ENCODE measurements at regions not wholly inside any gene's neighbourhood (a gene's known extent, or its start where the extent isn't known, plus 50 kb on each side); places are given as distances from the start of the nearest gene placed in this dataset.

DNA sequence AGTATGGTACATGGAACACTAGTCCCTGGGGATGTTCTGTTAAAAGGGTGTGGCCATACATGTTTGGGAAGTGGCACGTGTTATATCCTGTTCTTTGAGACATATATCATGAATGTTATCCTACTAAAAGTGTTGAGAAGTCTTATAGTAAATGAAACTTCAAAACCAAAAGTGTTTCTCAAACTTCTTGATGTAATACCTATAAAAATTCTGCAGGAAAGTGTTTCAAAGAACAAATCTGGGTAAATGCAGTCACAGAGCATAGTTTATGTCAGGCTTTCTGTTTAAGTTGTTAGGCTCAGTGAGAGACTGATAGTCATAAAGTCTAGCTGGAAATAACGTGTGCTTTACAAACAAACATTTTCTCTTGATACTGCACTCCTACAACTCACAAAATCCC is 273.7 kb downstream of the KIF20B start:
- no peaks in the 10 kb centered on the region for H3K79me2 ChIP-seq (ENCODE audit: control insufficient read depth, insufficient read depth, low read length)
- WGBS (ENCODE audit: insufficient coverage) = no CpG with 5 or more reads among the region's 2 CpGs
- Mint-ChIP-seq H3K27ac (no peak overlapping the region), H3K9me3 (ENCODE audit: insufficient read depth) (no peaks in the 10 kb centered on the region), H3K27me3 (no peaks in the 10 kb centered on the region), H3K4me3 (no peak overlapping the region), H3K4me1 (peaks cover 6% of the 10 kb centered on the region)
- no peak overlapping the region for H2AFZ ChIP-seq (ENCODE audit: insufficient read depth, low read depth, low read length, poor library complexity, severe bottlenecking)
- no peak overlapping the region for H3K4me3 ChIP-seq (ENCODE audit: control extremely low read depth in 1 of 5, extremely low read depth in 1 of 5, insufficient read depth in 1 of 5, low read depth in 2 of 5, low read length in 4 of 5)
- POLR2A ChIA-PET = no interaction called here
- peaks cover 0 to 3% (median 0%) of the 10 kb centered on the region in 3 donors for H3K9me3 ChIP-seq (ENCODE audit: control extremely low read depth in 1 of 3, control insufficient read depth in 2 of 3, insufficient read depth in 1 of 3, low read length in 2 of 3)
- peaks cover 0 to 11% of the 10 kb centered on the region in 2 donors for H3K4me1 ChIP-seq (ENCODE audit: control insufficient read depth in 2 of 2, insufficient read depth in 2 of 2, low read length in 2 of 2)
- no peak overlapping the region for H3K4me2 ChIP-seq (replicated peaks; ENCODE audit: low read depth, low read length, poor library complexity, severe bottlenecking)
- no peaks in the 10 kb centered on the region for H3K27me3 ChIP-seq (replicated peaks in 1 of 4; ENCODE audit: control extremely low read depth in 1 of 4, control insufficient read depth in 3 of 4, insufficient read depth in 4 of 4, low read length in 3 of 4)
- H3K36me3 ChIP-seq (replicated peaks in 1 of 2; ENCODE audit: control extremely low read depth in 1 of 2, control insufficient read depth in 1 of 2, extremely low read depth in 1 of 2, insufficient read depth in 2 of 2, low read length in 1 of 2) = no peaks in the 10 kb centered on the region
- no peak for ATAC-seq (ENCODE audit: low read depth)
- no peak overlapping the region for H3K27ac ChIP-seq (ENCODE audit: low read length in 2 of 2)
- TF ChIP-seq, protein P1, sequence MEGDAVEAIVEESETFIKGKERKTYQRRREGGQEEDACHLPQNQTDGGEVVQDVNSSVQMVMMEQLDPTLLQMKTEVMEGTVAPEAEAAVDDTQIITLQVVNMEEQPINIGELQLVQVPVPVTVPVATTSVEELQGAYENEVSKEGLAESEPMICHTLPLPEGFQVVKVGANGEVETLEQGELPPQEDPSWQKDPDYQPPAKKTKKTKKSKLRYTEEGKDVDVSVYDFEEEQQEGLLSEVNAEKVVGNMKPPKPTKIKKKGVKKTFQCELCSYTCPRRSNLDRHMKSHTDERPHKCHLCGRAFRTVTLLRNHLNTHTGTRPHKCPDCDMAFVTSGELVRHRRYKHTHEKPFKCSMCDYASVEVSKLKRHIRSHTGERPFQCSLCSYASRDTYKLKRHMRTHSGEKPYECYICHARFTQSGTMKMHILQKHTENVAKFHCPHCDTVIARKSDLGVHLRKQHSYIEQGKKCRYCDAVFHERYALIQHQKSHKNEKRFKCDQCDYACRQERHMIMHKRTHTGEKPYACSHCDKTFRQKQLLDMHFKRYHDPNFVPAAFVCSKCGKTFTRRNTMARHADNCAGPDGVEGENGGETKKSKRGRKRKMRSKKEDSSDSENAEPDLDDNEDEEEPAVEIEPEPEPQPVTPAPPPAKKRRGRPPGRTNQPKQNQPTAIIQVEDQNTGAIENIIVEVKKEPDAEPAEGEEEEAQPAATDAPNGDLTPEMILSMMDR (IDR thresholded peaks at IDR 0.05) = no peak
- no peak for TF ChIP-seq EZH2 (IDR thresholded peaks at IDR 0.05; ENCODE audit: borderline replicate concordance, insufficient read depth, low read depth, low read length, poor library complexity, severe bottlenecking)
- H4K20me1 ChIP-seq (ENCODE audit: control insufficient read depth, insufficient read depth, low read length, poor library complexity, severe bottlenecking) = no peaks in the 10 kb centered on the region
- CTCF ChIA-PET = no interaction called here
- intact Hi-C loops (cut with micrococcal nuclease) = no loop called here
- H3K9ac ChIP-seq (ENCODE audit: low read length) = no peak overlapping the region
- no peak for DNase-seq

DNA sequence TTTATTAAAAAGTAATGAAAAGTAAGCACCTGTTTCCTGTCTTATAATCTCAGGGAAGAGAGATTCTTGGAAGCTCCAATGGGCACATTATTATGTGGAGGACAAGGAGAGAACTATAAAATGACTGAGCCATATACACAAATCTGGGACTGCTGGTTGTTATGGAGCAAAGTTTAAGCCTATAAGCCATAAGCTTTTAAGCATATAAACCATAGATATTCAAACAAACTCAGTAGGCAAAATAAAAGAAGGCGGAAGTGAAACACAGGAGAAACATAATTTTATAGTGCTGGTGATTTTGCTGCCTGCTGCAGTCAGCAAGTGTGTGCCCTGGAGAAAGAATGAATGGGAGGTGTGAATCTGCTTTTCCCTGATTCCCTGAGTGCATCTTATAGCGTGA is 274.4 kb downstream of the KIF20B start:
- H3K4me3 ChIP-seq (ENCODE audit: control extremely low read depth in 1 of 5, extremely low read depth in 1 of 5, insufficient read depth in 1 of 5, low read depth in 2 of 5, low read length in 4 of 5) = no peak overlapping the region
- Mint-ChIP-seq H3K4me1 (peaks cover 6% of the 10 kb centered on the region), H3K27me3 (no peaks in the 10 kb centered on the region), H3K9me3 (ENCODE audit: insufficient read depth) (no peaks in the 10 kb centered on the region), H3K27ac (no peak overlapping the region), H3K4me3 (no peak overlapping the region)
- H3K4me2 ChIP-seq (replicated peaks; ENCODE audit: low read depth, low read length, poor library complexity, severe bottlenecking) = no peak overlapping the region
- no peak for TF ChIP-seq EZH2 (IDR thresholded peaks at IDR 0.05; ENCODE audit: borderline replicate concordance, insufficient read depth, low read depth, low read length, poor library complexity, severe bottlenecking)
- TF ChIP-seq, protein P1 (IDR thresholded peaks at IDR 0.05) = no peak
- no peak overlapping the region for H3K27ac ChIP-seq (ENCODE audit: low read length in 2 of 2)
- H3K4me1 ChIP-seq (ENCODE audit: control insufficient read depth in 2 of 2, insufficient read depth in 2 of 2, low read length in 2 of 2) = peaks cover 0 to 11% of the 10 kb centered on the region in 2 donors
- no CpG with 5 or more reads among the region's 2 CpGs for WGBS (ENCODE audit: insufficient coverage)
- H3K27me3 ChIP-seq (replicated peaks in 1 of 4; ENCODE audit: control extremely low read depth in 1 of 4, control insufficient read depth in 3 of 4, insufficient read depth in 4 of 4, low read length in 3 of 4) = no peaks in the 10 kb centered on the region
- CTCF ChIA-PET = interaction anchor here (1.0 kb wide), 1 partner anchor 13 kb away, joined by 3 read pairs; no protein-coding TSS in a partner anchor
- H3K9me3 ChIP-seq (ENCODE audit: control extremely low read depth in 1 of 3, control insufficient read depth in 2 of 3, insufficient read depth in 1 of 3, low read length in 2 of 3) = peaks cover 0 to 3% (median 0%) of the 10 kb centered on the region in 3 donors
- DNase-seq = no peak
- H4K20me1 ChIP-seq (ENCODE audit: control insufficient read depth, insufficient read depth, low read length, poor library complexity, severe bottlenecking) = no peaks in the 10 kb centered on the region
- POLR2A ChIA-PET = no interaction called here
- no peaks in the 10 kb centered on the region for H3K79me2 ChIP-seq (ENCODE audit: control insufficient read depth, insufficient read depth, low read length)
- ATAC-seq (ENCODE audit: low read depth) = no peak
- no peaks in the 10 kb centered on the region for H3K36me3 ChIP-seq (replicated peaks in 1 of 2; ENCODE audit: control extremely low read depth in 1 of 2, control insufficient read depth in 1 of 2, extremely low read depth in 1 of 2, insufficient read depth in 2 of 2, low read length in 1 of 2)
- intact Hi-C loops (cut with micrococcal nuclease) = no loop called here
- no peak overlapping the region for H3K9ac ChIP-seq (ENCODE audit: low read length)
- H2AFZ ChIP-seq (ENCODE audit: insufficient read depth, low read depth, low read length, poor library complexity, severe bottlenecking) = no peak overlapping the region

Data from B cell (primary cell).